GM23248 (cell line): ENCODE measurements at regions not wholly inside any gene's neighbourhood (a gene's known extent, or its start where the extent isn't known, plus 50 kb on each side); places are given as distances from the start of the nearest gene placed in this dataset.

Source experiments
- EZH2 ChIP-seq: fragments of 200-600 bp; sonication (generic); IDR thresholded peaks from 2 replicates; pipeline ENCODE4 v1.6.1; 2018; ENCODE audit warnings: antibody characterized with exemption, mild to moderate bottlenecking; ENCODE audit not compliant: insufficient read depth, poor library complexity, severe bottlenecking
- EZH2phosphoT487 ChIP-seq: fragments of 200-600 bp; sonication (generic); IDR thresholded peaks from 2 replicates; pipeline ENCODE4 v1.6.1; 2018; ENCODE audit warnings: antibody characterized with exemption, moderate library complexity, mild to moderate bottlenecking, low read depth; ENCODE audit not compliant: insufficient read depth

GRCh38 chr5:125390326-125390725, 643.9 kb upstream of the ZNF608 start:
- TF ChIP-seq EZH2: no peak
- no peak for TF ChIP-seq EZH2phosphoT487
